CD14-positive monocyte (primary cell): ENCODE measurements at regions not wholly inside any gene's neighbourhood (a gene's known extent, or its start where the extent isn't known, plus 50 kb on each side); places are given as distances from the start of the nearest gene placed in this dataset.
A peak's percentile ranks its signal among the peaks of the same experiment; 100 is the strongest.

Experiments used
- DNase-seq, 3 donors: peaks; one replicate each; pipeline ENCODE4 v3.0.0-alpha.2; 2011 to 2022
- H2AFZ ChIP-seq: 2 replicates; pipeline ENCODE4 v1.6.0; 2012; ENCODE audit warnings: mild to moderate bottlenecking, low read depth, low read length, inconsistent platforms; ENCODE audit not compliant: insufficient read depth, poor library complexity, severe bottlenecking
- H3K27ac ChIP-seq, 2 donors: 1 replicate in 1 of 2; 2 replicates in 1 of 2; pipeline ENCODE4 v1.5.1; 2012 to 2013; ENCODE audit warnings: low read length in 2 of 2, control low read depth in 1 of 2, inconsistent platforms in 1 of 2, low read depth in 1 of 2, mild to moderate bottlenecking in 1 of 2
- H3K27me3 ChIP-seq, 2 donors: one replicate each; pipeline versions ENCODE4 v1.6.0 to v1.6.1; 2011 to 2013; ENCODE audit warnings: low read length in 2 of 2; ENCODE audit not compliant: control insufficient read depth in 2 of 2, insufficient read depth in 2 of 2
- H3K36me3 ChIP-seq, 2 donors: replicated peaks in 1 of 2; 1 replicate in 1 of 2; 2 replicates in 1 of 2; pipeline versions ENCODE4 v1.5.1 to v1.6.1; 2012 to 2013; ENCODE audit warnings: low read length in 2 of 2, control low read depth in 1 of 2, inconsistent platforms in 1 of 2, mild to moderate bottlenecking in 1 of 2; ENCODE audit not compliant: insufficient read depth in 2 of 2, control insufficient read depth in 1 of 2
- H3K4me1 ChIP-seq, 2 donors: 1 replicate in 1 of 2; 2 replicates in 1 of 2; pipeline versions ENCODE4 v1.5.1 to v1.6.1; 2012 to 2013; ENCODE audit warnings: low read length in 2 of 2, control low read depth in 1 of 2, inconsistent platforms in 1 of 2, mild to moderate bottlenecking in 1 of 2, moderate library complexity in 1 of 2; ENCODE audit not compliant: insufficient read depth in 2 of 2, control insufficient read depth in 1 of 2
- H3K4me2 ChIP-seq: replicated peaks from 2 replicates; pipeline ENCODE3; 2012; ENCODE audit warnings: low read length, moderate library complexity, mild to moderate bottlenecking; ENCODE audit not compliant: poor library complexity, severe bottlenecking; ENCODE audit errors: extremely low read depth
- H3K4me3 ChIP-seq, 3 experiments: fragments of 200-600 bp in 1 of 3; sonication (generic) in 1 of 3; replicated peaks in 1 of 3; 1 replicate in 2 of 3; 2 replicates in 1 of 3; pipeline ENCODE4 v1.5.1; 2011 to 2013; ENCODE audit warnings: low read length in 3 of 3, mild to moderate bottlenecking in 3 of 3, control low read depth in 2 of 3, low read depth in 2 of 3, inconsistent platforms in 1 of 3, moderate library complexity in 1 of 3
- H3K79me2 ChIP-seq: 2 replicates; pipeline ENCODE4 v1.6.0; 2012; ENCODE audit warnings: mild to moderate bottlenecking, control low read depth, inconsistent platforms, low read length, moderate library complexity; ENCODE audit not compliant: insufficient read depth
- H3K9ac ChIP-seq: 2 replicates; pipeline ENCODE4 v1.6.0; 2017; ENCODE audit warnings: low read length, mild to moderate bottlenecking; ENCODE audit not compliant: insufficient read depth, poor library complexity, severe bottlenecking
- H3K9me3 ChIP-seq, 2 donors: replicated peaks in 1 of 2; 1 replicate in 1 of 2; 2 replicates in 1 of 2; pipeline versions ENCODE4 v1.5.1 to v1.6.1; 2012 to 2013; ENCODE audit warnings: low read length in 2 of 2, control low read depth in 1 of 2; ENCODE audit not compliant: control insufficient read depth in 1 of 2, insufficient read depth in 1 of 2
- H4K20me1 ChIP-seq: 2 replicates; pipeline ENCODE4 v1.6.0; 2012; ENCODE audit warnings: mild to moderate bottlenecking, low read length, control low read depth, moderate library complexity; ENCODE audit not compliant: insufficient read depth
- H3K27ac Mint-ChIP-seq, 7 donors: one replicate each; pipeline ENCODE4 v1.8.0; 2020; ENCODE audit warnings: mild to moderate bottlenecking in 7 of 7, mixed read lengths in 7 of 7, moderate library complexity in 6 of 7, inconsistent platforms in 2 of 7
- H3K27me3 Mint-ChIP-seq, 3 donors: one replicate each; pipeline ENCODE4 v1.8.0; 2021 to 2022; ENCODE audit warnings: low read depth in 3 of 3, mild to moderate bottlenecking in 3 of 3, mixed read lengths in 3 of 3, moderate library complexity in 3 of 3, inconsistent platforms in 1 of 3
- H3K36me3 Mint-ChIP-seq, 2 donors: one replicate each; pipeline ENCODE4 v1.8.0; 2020; ENCODE audit warnings: mixed read lengths in 2 of 2, inconsistent platforms in 1 of 2, mild to moderate bottlenecking in 1 of 2
- H3K4me1 Mint-ChIP-seq: one replicate; pipeline ENCODE4 v1.8.0; 2020; ENCODE audit warnings: mild to moderate bottlenecking, mixed read lengths
- H3K4me3 Mint-ChIP-seq, 2 donors: one replicate each; pipeline ENCODE4 v1.8.0; 2020; ENCODE audit warnings: mild to moderate bottlenecking in 2 of 2, mixed read lengths in 2 of 2, moderate library complexity in 1 of 2
- H3K9me3 Mint-ChIP-seq, 7 donors: one replicate each; pipeline ENCODE4 v1.8.0; 2020 to 2022; ENCODE audit warnings: mixed read lengths in 7 of 7, mild to moderate bottlenecking in 6 of 7, moderate library complexity in 6 of 7, inconsistent platforms in 2 of 7
- CTCF ChIP-seq: fragments of 200-600 bp; IDR thresholded peaks from one replicate; pipeline ENCODE4 v1.8.0; 2022; ENCODE audit warnings: antibody characterized with exemption, mild to moderate bottlenecking
- WGBS: methylation state at CpG from one replicate; pipeline ENCODE4 v1.1.5; 2013; ENCODE audit warnings: missing lambda C conversion rate; ENCODE audit not compliant: insufficient coverage; 5-methylcytosine and 5-hydroxymethylcytosine counted together
- intact Hi-C, 2 donors: fragments of 100-400 bp; cut with micrococcal nuclease; formaldehyde crosslinking; loops; one replicate each; pipeline versions ENCODE4 v1.15.0 to v1.15.1; 2023

GRCh38 chr2:12070153-12070552, 323.7 kb downstream of the LPIN1 start:
- Mint-ChIP-seq H3K9me3 (peaks cover 0 to 3% (median 0%) of the 10 kb centered on the region in 7 donors), H3K4me1 (peaks cover 21% of the 10 kb centered on the region), H3K27me3 (peaks cover 0 to 3% (median 2%) of the 10 kb centered on the region in 3 donors), H3K27ac (no peak overlapping the region), H3K36me3 (no peaks in the 10 kb centered on the region), H3K4me3 (no peak overlapping the region)
- Histone ChIP-seq H2AFZ (no peak overlapping the region), H3K9me3 (no peaks in the 10 kb centered on the region), H4K20me1 (no peaks in the 10 kb centered on the region), H3K79me2 (no peaks in the 10 kb centered on the region), H3K36me3 (no peaks in the 10 kb centered on the region), H3K4me3 (no peak overlapping the region), H3K4me1 (peaks cover 0 to 3% of the 10 kb centered on the region in 2 donors), H3K27ac (no peak overlapping the region), H3K27me3 (no peaks in the 10 kb centered on the region), H3K4me2 (no peak overlapping the region), H3K9ac (no peak overlapping the region)
- intact Hi-C loops: no loop called here
- TF ChIP-seq CTCF: no peak
- DNase-seq: no peak
- no CpG with 5 or more reads among the region's 2 CpGs for WGBS

GRCh38 chr2:12070581-12070980, 324.1 kb downstream of the LPIN1 start:
- no peak overlapping the region for H3K27ac ChIP-seq
- Mint-ChIP-seq H3K4me3 (no peak overlapping the region), H3K27me3 (peaks cover 0 to 2% (median 2%) of the 10 kb centered on the region in 3 donors), H3K9me3 (peaks cover 0 to 3% (median 0%) of the 10 kb centered on the region in 7 donors), H3K36me3 (no peaks in the 10 kb centered on the region), H3K4me1 (peaks cover 21% of the 10 kb centered on the region), H3K27ac (peak overlapping the region in 1 of 7 donors; percentile 1)
- H3K9me3 ChIP-seq: no peaks in the 10 kb centered on the region
- H3K9ac ChIP-seq: no peak overlapping the region
- H3K27me3 ChIP-seq: no peaks in the 10 kb centered on the region
- WGBS: 80% methylated on average over 1 of the region's 4 CpGs
- intact Hi-C loops: no loop called here
- H3K4me1 ChIP-seq: peaks cover 0 to 3% of the 10 kb centered on the region in 2 donors
- H3K4me3 ChIP-seq: no peak overlapping the region
- no peaks in the 10 kb centered on the region for H4K20me1 ChIP-seq
- H3K36me3 ChIP-seq: no peaks in the 10 kb centered on the region
- H2AFZ ChIP-seq: no peak overlapping the region
- DNase-seq: no peak
- H3K79me2 ChIP-seq: no peaks in the 10 kb centered on the region
- no peak overlapping the region for H3K4me2 ChIP-seq
- TF ChIP-seq CTCF: no peak
